GM12865 (cell line): ENCODE measurements at regions not wholly inside any gene's neighbourhood (a gene's known extent, or its start where the extent isn't known, plus 50 kb on each side); places are given as distances from the start of the nearest gene placed in this dataset.
"Not testable (repeated sequence)": the region's sequence is repeated elsewhere in the genome, so short reads cannot be mapped to it uniquely, and the experiment has no call there.

Experiments used
- DNase-seq: peaks from one replicate; pipeline ENCODE4 v3.0.0; 2010; ENCODE audit warnings: low read depth
- H3K4me3 ChIP-seq: 2 replicates; pipeline ENCODE4 v1.5.1; 2011; ENCODE audit warnings: mild to moderate bottlenecking, low read depth, low read length, control low read depth
- TF ChIP-seq, protein P1 (sequence below): IDR thresholded peaks from 2 replicates; pipeline ENCODE4 v1.5.1; 2011; ENCODE audit warnings: low read length, control low read depth, low read depth, inconsistent platforms; ENCODE audit not compliant: insufficient read depth; ENCODE audit errors: missing control alignments

DNA sequence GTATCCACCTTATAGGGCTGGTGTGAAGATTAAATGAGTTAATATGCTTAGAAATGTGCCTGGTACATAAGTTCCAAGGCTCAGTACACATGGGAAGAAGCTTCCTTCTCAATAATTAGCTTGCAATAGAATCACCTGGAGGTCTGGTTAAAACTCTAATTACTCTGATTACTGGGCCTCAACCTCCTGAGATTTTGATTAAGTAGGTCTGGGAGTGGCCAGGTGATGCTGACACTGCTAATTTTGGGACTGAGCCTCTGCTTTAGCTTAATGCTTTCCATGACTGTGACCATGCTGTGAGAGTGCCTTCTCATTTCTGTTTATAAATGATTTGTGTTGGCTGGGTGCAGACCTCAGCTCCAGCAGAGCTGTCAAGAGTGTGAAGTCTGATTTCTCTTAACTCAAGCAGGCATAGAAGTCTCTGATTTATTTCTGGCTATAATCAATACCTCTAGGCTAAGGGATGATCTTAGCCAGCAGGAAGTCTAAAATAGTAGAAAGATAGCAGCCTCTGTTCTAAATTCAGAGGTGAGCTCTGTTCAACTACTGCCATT is 85.3 kb upstream of the ZNF608 start:
- DNase-seq, result no peak
- TF ChIP-seq, protein P1, sequence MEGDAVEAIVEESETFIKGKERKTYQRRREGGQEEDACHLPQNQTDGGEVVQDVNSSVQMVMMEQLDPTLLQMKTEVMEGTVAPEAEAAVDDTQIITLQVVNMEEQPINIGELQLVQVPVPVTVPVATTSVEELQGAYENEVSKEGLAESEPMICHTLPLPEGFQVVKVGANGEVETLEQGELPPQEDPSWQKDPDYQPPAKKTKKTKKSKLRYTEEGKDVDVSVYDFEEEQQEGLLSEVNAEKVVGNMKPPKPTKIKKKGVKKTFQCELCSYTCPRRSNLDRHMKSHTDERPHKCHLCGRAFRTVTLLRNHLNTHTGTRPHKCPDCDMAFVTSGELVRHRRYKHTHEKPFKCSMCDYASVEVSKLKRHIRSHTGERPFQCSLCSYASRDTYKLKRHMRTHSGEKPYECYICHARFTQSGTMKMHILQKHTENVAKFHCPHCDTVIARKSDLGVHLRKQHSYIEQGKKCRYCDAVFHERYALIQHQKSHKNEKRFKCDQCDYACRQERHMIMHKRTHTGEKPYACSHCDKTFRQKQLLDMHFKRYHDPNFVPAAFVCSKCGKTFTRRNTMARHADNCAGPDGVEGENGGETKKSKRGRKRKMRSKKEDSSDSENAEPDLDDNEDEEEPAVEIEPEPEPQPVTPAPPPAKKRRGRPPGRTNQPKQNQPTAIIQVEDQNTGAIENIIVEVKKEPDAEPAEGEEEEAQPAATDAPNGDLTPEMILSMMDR, result no peak
- no peak overlapping the region for H3K4me3 ChIP-seq

DNA sequence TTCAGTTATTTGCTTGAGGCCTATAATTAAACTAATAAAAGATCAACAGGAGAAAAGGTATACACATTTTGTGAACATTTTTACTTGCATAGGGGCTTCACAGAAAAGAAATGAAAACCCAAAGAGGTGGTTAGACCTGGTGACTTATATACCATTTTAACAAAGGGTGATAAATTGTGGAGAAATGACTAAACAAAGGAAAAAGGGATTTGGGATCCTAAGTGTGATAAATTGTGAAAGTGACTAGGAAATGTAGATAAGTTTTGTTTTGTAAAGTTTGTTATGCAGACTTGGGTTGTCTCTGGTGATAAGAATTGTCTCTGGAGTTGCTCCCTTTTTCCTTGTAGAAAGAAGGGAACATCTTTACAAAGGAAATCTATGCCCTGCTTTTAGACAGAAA is 86.1 kb upstream of the ZNF608 start:
- H3K4me3 ChIP-seq, result no peak overlapping the region
- TF ChIP-seq, protein P1, result no peak
- no peak for DNase-seq

DNA sequence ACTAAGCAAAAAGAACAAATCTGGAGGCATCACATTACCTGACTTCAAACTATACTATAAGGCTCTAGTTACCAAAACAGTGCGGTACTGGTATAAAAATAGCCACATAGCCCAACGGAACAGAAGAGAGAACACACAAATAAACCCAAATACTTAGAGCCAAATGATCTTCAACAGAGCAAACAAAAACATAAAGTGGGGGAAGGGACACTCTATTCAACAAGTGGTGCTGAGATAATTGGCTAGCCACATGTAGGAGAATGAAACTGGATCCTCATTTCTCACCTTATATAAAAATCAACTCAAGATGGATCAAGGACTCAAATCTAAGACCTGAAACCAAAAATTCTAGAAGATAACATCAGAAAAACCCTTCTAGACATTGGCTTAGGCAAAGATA is 89.9 kb upstream of the ZNF608 start:
- H3K4me3 ChIP-seq, DNase-seq: not testable (repeated sequence)

DNA sequence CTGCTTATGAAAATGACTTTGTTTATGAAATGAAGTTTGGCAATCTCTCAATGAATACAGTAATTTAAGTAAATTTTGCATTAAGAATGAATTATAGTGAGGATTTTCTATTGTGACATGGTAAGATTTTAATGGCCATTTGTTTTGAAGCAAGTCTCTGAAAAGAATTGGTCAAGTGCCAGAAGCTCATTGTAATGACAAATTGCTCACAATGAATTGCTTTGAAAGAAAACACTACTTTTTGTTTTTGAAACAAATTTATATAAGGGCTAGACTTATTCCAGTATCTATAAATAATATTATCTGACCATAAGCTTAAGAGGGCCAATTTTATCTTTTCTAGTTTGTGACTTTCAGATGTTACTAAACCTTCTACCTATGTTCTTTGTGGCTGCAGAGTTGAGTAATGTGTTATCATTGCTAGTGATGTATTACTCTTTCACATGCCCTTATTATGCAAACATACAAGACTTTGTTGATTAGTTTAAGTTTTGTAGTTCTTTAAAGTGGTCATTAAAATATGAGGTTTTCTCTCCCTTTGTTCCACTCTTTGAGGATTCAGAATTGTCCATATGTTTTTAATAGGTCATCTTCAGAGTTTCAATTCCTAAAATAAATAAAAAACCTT is 93.0 kb upstream of the ZNF608 start:
- TF ChIP-seq, protein P1, result no peak
- DNase-seq, result no peak
- no peak overlapping the region for H3K4me3 ChIP-seq

DNA sequence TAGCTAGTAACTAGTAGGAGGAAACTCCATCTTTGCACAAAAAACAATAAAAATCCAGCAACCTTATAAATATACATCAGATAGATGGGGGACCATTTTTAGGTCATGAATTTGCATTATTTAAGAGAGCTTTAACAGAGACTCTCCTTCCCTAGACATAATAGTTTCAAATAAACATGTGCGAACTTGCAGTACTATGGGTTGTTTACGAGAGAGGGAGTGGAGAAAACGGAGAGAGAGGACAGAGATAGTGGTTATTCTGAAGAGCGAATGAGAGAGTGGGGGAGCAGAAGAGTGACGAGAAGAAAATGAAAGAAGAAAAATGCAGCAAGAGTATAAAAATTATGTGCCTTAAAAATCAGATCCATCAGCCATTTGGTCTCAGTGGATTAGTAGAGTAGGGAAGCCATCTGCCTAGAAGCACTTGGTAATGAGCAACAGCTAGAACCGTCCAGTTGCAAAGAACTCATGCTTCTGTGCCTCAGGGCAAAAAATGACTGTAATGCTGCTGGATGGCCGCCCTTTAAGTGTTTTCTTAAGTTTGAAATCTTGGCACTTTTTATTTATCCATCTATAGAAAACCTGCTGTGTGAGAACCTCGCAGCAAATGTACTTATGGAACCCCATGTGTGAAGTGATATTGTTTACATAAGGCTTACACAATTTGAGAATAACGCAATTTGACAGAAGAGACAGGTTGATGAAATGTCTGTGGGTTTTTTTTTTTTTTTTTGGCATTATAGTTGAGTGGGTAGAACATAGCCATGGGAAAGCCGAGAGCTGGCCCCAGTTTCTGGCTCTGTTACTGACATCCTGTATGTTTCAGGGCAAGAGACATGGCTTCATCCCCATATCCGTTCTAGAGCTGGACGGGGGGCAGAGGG is 95.6 kb upstream of the ZNF608 start:
- DNase-seq, result no peak
- TF ChIP-seq, protein P1, result no peak
- no peak overlapping the region for H3K4me3 ChIP-seq

DNA sequence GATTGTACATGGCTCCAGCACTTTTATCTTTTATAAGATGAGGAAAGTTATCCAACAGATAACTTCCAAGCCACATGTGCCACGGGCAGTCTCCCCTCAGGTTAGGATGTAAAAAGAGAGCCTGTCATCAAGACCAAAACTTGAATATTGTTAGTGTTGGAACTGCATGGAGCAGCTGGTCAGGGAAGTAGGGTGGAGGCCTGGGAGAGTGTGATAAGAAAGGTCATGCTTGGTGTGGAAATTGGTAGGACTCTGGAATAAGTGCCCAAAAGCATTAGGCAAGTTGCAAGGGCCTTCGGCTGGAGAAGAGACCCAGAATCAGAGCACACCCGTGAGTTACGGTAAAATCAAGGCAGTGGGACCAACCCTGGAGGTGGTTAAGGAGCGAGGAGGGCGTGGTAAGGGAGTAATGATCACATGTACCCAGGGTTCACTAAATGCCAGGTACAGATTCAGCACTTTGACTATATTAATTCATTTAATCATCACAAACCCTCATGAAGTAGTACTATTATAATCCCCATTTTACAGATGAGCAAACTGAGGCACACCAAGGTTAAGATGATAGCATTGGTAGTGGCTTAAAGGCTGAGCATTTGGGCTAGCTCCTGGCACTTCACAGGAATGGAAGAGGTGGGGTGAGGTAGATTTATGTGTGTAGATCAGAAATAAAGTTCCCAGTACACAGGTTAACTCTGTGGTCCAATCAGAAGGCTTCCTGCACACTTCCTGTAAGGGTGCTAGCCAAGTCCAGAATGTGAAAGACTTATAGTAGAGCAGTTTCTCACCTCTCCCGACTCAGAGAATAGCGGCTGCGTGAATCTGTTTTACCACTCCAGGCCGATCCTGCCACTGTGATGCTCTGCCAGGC is 96.5 kb upstream of the ZNF608 start:
- DNase-seq, result no peak
- no peak overlapping the region for H3K4me3 ChIP-seq
- TF ChIP-seq, protein P1, result no peak

DNA sequence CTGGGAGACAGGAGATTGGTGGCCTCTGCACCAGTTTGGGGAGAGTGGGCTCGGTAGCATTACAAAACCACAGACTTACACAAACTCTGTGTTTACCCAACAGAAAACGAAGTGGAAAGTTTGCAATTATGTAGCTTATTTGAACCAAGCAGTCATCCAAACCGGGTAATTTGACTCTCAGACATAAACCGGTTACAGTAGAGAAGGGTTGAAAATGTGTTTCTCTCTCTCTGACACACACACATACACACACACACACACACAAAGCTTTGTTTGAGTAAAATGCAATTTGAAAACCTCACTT is 97.1 kb upstream of the ZNF608 start:
- TF ChIP-seq, protein P1, result no peak
- no peak for DNase-seq
- no peak overlapping the region for H3K4me3 ChIP-seq
